GM12865 (cell line): ENCODE measurements at regions not wholly inside any gene's neighbourhood (a gene's known extent, or its start where the extent isn't known, plus 50 kb on each side); places are given as distances from the start of the nearest gene placed in this dataset.

Source experiments
- DNase-seq: peaks from one replicate; pipeline ENCODE4 v3.0.0; 2010; ENCODE audit warnings: low read depth
- H3K4me3 ChIP-seq: 2 replicates; pipeline ENCODE4 v1.5.1; 2011; ENCODE audit warnings: mild to moderate bottlenecking, low read depth, low read length, control low read depth
- CTCF ChIP-seq: IDR thresholded peaks from 2 replicates; pipeline ENCODE4 v1.5.1; 2011; ENCODE audit warnings: low read length, control low read depth, low read depth, inconsistent platforms; ENCODE audit not compliant: insufficient read depth; ENCODE audit errors: missing control alignments

GRCh38 chr14:54053386-54053745, 96.7 kb upstream of the BMP4 start:
- DNase-seq = no peak
- TF ChIP-seq CTCF = no peak
- no peak overlapping the region for H3K4me3 ChIP-seq

DNA sequence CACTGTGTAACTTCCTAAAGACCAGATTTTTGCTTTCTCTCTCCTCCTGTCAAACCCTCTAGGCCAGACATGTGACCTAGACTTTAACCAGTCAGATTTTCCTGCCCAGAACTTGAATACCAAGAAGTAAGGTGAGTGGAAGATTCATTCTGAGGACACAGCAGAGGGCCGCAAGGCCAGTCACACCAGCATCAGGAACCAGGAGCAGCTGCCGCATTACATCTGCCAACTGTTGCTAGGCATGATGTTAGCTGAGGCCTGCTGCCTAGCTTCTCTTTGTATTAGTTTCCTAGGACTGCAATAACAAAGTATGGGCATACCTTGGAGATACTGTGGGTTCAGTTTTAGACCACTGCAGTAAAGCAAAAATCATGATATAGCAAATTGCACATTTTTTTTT, 101.9 kb upstream of the BMP4 start:
- H3K4me3 ChIP-seq = no peak overlapping the region
- no peak for TF ChIP-seq CTCF
- no peak for DNase-seq

GRCh38 chr14:54083549-54084239, 127.1 kb upstream of the BMP4 start:
- no peak overlapping the region for H3K4me3 ChIP-seq
- no peak for TF ChIP-seq CTCF
- no peak for DNase-seq

DNA sequence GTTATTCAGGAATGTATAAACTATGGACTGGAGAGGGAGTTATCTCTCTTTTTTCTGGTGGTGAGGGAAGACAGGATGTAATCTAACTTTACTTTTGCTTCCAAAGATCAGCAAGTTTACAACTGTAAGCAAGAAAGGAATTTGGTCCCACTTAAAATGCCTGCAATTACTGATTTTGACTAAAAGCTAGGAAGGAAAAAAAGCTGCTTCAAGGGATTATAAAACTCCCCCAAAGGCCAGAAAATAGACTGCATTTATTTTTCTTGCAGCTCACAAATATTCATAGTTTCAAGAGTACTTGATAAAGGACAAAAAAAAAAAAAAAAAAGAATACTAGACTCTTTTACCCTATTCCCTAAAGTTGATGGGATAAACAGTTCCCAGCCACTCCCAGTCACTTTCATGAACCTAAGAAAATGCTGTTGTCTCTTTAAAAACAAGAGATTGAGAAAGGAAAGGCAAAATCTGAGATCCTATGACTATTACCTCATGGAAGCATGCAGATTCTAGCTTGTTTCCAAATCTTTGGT, 128.7 kb upstream of the BMP4 start:
- DNase-seq = no peak
- TF ChIP-seq CTCF = no peak
- H3K4me3 ChIP-seq = no peak overlapping the region

- no peak for DNase-seq
- no peak for TF ChIP-seq CTCF
- H3K4me3 ChIP-seq = no peak overlapping the region
These were observed 129.2 kb upstream of the BMP4 start for GRCh38 chr14:54085841-54086240.

GRCh38 chr14:54086767-54087166, 130.1 kb upstream of the BMP4 start:
- TF ChIP-seq CTCF = no peak

DNA sequence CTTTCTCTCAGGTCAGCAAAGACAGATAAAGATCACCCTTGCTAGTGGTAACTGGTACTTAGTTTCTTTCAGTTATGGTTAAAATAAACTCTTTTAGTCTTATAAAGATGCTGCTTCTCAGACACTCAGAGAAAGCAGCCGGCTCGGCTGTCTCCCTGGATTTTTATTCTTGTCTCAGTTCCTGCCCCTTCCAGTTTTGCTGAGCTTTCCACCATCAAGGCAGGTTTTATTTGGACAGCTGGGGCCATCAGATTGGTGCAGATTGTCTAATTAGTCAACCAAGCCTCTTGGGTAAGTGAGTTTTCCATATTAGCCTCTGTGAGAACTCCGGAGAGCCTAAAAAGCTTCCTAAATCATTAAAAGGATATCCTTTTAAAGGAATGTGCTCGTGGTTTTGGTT, 130.8 kb upstream of the BMP4 start:
- DNase-seq = no peak
- no peak for TF ChIP-seq CTCF
- no peak overlapping the region for H3K4me3 ChIP-seq

More at GRCh38 chr14:54086767-54087166, 130.1 kb upstream of the BMP4 start:
- H3K4me3 ChIP-seq = no peak overlapping the region
- DNase-seq = no peak
